Calu3 (cell line): ENCODE measurements at regions not wholly inside any gene's neighbourhood (a gene's known extent, or its start where the extent isn't known, plus 50 kb on each side); places are given as distances from the start of the nearest gene placed in this dataset.
"Not testable (repeated sequence)": the region's sequence is repeated elsewhere in the genome, so short reads cannot be mapped to it uniquely, and the experiment has no call there.

Experiments
- BruUV-seq: library from RNA; stranded (reverse); fragments of 400-500 nt; replicated peaks from 2 replicates; lab custom pipeline; 2021; lab: Mats Ljungman, UMichigan
- CTCF ChIA-PET: fragments of 300-600 bp; sonication (Branson Sonifier 250); formaldehyde crosslinking; loops from one replicate; lab custom pipeline; 2022; ENCODE audit warnings: antibody characterized with exemption; lab: Charles Lee
- DNase-seq: peaks from one replicate; pipeline ENCODE4 v3.0.0; 2022
- H3K27ac Mint-ChIP-seq: one replicate; pipeline ENCODE4 v1.8.0; 2022; ENCODE audit warnings: mixed read lengths; ENCODE audit not compliant: unreplicated experiment
- H3K27me3 Mint-ChIP-seq: one replicate; pipeline ENCODE4 v1.8.0; 2022; ENCODE audit warnings: mixed read lengths; ENCODE audit not compliant: unreplicated experiment
- H3K36me3 Mint-ChIP-seq: one replicate; pipeline ENCODE4 v1.8.0; 2022; ENCODE audit warnings: mild to moderate bottlenecking, moderate library complexity, mixed read lengths; ENCODE audit not compliant: insufficient read depth, unreplicated experiment
- H3K4me1 Mint-ChIP-seq: one replicate; pipeline ENCODE4 v1.8.0; 2022; ENCODE audit warnings: mild to moderate bottlenecking, low read depth, mixed read lengths; ENCODE audit not compliant: unreplicated experiment
- H3K4me3 Mint-ChIP-seq: one replicate; pipeline ENCODE4 v1.8.0; 2022; ENCODE audit warnings: mild to moderate bottlenecking, low read depth, moderate library complexity, mixed read lengths; ENCODE audit not compliant: unreplicated experiment
- H3K9me3 Mint-ChIP-seq: one replicate; pipeline ENCODE4 v1.8.0; 2022; ENCODE audit warnings: low read depth, mixed read lengths; ENCODE audit not compliant: unreplicated experiment
- intact Hi-C: fragments of 100-400 bp; cut with micrococcal nuclease; formaldehyde crosslinking; loops from one replicate; pipeline ENCODE4 v1.10.0; 2022; ENCODE audit not compliant: unreplicated experiment
- TF ChIP-seq, protein P1 (sequence below): fragments of 200-600 bp; IDR thresholded peaks from one replicate; pipeline ENCODE4 v1.8.0; 2022; ENCODE audit warnings: antibody characterized with exemption; ENCODE audit not compliant: unreplicated experiment

DNA sequence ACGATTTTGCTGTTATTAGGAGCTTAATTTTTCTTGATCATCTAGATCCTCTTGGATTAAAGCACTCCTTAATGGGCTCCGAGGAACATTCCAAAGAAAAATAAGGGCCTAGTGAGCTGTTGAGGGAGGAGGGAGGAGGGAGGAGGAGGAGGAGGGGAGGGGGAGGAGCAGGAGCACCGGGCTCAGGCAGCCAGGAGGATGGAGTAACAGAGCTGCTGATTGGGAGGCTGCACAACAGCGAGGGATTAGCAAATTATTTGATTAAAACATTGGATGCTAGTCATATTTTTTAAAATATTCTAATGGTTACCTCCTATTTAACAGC lies 302.1 kb upstream of the RRP15 start:
- no TSS peak for BruUV-seq
- intact Hi-C loops = no loop called here
- H3K36me3 Mint-ChIP-seq = no peaks in the 10 kb centered on the region
- H3K4me1 Mint-ChIP-seq = no peaks in the 10 kb centered on the region
- H3K27ac Mint-ChIP-seq = no peak overlapping the region
- H3K27me3 Mint-ChIP-seq = peaks cover 13% of the 10 kb centered on the region
- no peaks in the 10 kb centered on the region for H3K9me3 Mint-ChIP-seq
- TF ChIP-seq, protein P1, sequence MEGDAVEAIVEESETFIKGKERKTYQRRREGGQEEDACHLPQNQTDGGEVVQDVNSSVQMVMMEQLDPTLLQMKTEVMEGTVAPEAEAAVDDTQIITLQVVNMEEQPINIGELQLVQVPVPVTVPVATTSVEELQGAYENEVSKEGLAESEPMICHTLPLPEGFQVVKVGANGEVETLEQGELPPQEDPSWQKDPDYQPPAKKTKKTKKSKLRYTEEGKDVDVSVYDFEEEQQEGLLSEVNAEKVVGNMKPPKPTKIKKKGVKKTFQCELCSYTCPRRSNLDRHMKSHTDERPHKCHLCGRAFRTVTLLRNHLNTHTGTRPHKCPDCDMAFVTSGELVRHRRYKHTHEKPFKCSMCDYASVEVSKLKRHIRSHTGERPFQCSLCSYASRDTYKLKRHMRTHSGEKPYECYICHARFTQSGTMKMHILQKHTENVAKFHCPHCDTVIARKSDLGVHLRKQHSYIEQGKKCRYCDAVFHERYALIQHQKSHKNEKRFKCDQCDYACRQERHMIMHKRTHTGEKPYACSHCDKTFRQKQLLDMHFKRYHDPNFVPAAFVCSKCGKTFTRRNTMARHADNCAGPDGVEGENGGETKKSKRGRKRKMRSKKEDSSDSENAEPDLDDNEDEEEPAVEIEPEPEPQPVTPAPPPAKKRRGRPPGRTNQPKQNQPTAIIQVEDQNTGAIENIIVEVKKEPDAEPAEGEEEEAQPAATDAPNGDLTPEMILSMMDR = no peak
- no peak for DNase-seq
- CTCF ChIA-PET = no interaction called here
- no peak overlapping the region for H3K4me3 Mint-ChIP-seq

- H3K4me1 Mint-ChIP-seq = no peaks in the 10 kb centered on the region
- no peak overlapping the region for H3K4me3 Mint-ChIP-seq
- intact Hi-C loops = no loop called here
- CTCF ChIA-PET = no interaction called here
- no peaks in the 10 kb centered on the region for H3K9me3 Mint-ChIP-seq
- H3K36me3 Mint-ChIP-seq = no peaks in the 10 kb centered on the region
- DNase-seq = no peak
- TF ChIP-seq, protein P1 = no peak
- H3K27me3 Mint-ChIP-seq = no peaks in the 10 kb centered on the region
- BruUV-seq = no TSS peak
- H3K27ac Mint-ChIP-seq = no peak overlapping the region
These were observed 299.5 kb upstream of the RRP15 start for GRCh38 chr1:217985641-217986040.

DNA sequence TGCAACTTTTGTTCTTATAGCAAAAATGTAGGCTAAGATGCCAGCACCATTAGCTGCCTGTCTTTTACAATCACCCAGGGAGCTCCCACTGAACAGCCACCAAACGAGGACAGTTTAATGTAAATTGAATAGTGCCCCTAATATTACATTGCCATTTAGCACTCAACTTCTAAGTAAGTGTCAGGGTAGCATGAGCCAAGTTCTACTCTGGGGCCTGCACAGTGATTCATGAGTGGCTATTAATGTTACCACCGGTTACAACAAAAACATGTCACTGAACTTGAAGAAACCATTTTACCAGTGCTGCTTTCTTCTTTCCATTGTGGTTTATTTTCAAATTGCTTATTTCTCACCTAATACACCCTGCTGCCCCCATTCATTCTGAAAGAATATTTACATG lies 295.6 kb upstream of the RRP15 start:
- H3K4me1 Mint-ChIP-seq = no peaks in the 10 kb centered on the region
- no TSS peak for BruUV-seq
- no peak overlapping the region for H3K27ac Mint-ChIP-seq
- H3K27me3 Mint-ChIP-seq = no peaks in the 10 kb centered on the region
- H3K36me3 Mint-ChIP-seq = no peaks in the 10 kb centered on the region
- DNase-seq = no peak
- no peaks in the 10 kb centered on the region for H3K9me3 Mint-ChIP-seq
- CTCF ChIA-PET = no interaction called here
- TF ChIP-seq, protein P1 = no peak
- intact Hi-C loops = no loop called here
- H3K4me3 Mint-ChIP-seq = no peak overlapping the region

- TF ChIP-seq, protein P1 = no peak
These were observed 291.7 kb upstream of the RRP15 start for GRCh38 chr1:217993439-217993838.

DNA sequence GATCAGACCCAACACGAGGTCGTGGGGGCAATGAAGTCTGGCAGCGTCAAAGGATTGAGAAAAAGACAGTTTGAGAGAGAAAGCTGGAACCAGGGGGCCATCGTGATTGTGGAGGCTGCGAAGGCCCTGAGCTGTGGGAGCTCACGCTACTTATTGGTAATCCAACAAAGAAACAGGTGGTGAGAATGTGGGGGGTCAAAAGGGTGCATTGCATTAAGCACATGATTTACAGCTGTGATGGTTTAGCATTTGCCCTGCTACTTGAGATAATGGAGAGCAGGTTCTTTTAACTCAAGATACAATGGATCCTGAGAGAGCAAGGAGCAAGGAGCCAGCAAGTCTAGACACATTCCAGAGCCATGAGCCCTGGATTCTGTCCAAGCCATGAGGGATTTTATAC lies 276.8 kb upstream of the RRP15 start:
- H3K27ac Mint-ChIP-seq, CTCF ChIA-PET, intact Hi-C loops: not testable (repeated sequence)

More at GRCh38 chr1:217993439-217993838, 291.7 kb upstream of the RRP15 start:
- Mint-ChIP-seq H3K4me1 (no peaks in the 10 kb centered on the region), H3K9me3 (no peaks in the 10 kb centered on the region), H3K36me3 (no peaks in the 10 kb centered on the region), H3K27me3 (no peaks in the 10 kb centered on the region), H3K4me3 (no peak overlapping the region), H3K27ac (no peak overlapping the region)
- BruUV-seq = no TSS peak
- CTCF ChIA-PET = interaction anchor here (0.6 kb wide), 1 partner anchor 36 kb away, joined by 3 read pairs; no protein-coding TSS in a partner anchor
- intact Hi-C loops = no loop called here
- no peak for DNase-seq

DNA sequence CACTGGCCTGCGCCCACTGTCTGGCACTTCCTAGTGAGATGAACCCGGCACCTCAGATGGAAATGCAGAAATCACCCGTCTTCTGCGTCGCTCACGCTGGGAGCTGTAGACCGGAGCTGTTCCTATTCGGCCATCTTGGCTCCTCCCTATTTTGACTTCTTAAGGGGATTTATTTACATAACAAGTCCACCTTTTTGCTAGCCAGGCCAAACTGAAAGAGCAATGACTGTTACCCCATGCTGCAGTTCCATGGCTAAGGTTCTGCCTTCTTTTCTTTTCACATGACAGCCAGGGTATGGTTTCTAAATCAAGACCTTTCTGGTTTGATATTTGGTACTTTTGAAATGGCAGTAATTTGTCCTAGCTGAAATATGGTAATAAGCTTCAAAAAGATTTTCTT lies 270.0 kb upstream of the RRP15 start:
- BruUV-seq, H3K27ac Mint-ChIP-seq, H3K36me3 Mint-ChIP-seq, DNase-seq, H3K27me3 Mint-ChIP-seq, H3K9me3 Mint-ChIP-seq, H3K4me3 Mint-ChIP-seq, intact Hi-C loops, H3K4me1 Mint-ChIP-seq: not testable (repeated sequence)
- CTCF ChIA-PET = interaction anchor here (0.6 kb wide), 1 partner anchor 1805 kb away, joined by 4 read pairs; no protein-coding TSS in a partner anchor

More for the DNA sequence above, 276.8 kb upstream of the RRP15 start:
- not testable (repeated sequence) for H3K36me3 Mint-ChIP-seq, DNase-seq, H3K4me1 Mint-ChIP-seq, H3K27me3 Mint-ChIP-seq, H3K4me3 Mint-ChIP-seq, BruUV-seq, H3K9me3 Mint-ChIP-seq
